ENCODE measurements at regions not wholly inside any gene's neighbourhood (a gene's known extent, or its start where the extent isn't known, plus 50 kb on each side); places are given as distances from the start of the nearest gene placed in this dataset.

- DNase-seq (ENCODE audit: low spot score): no peak
- H3K4me3 ChIP-seq (ENCODE audit: low read depth, low read length, poor library complexity, severe bottlenecking): no peak overlapping the region
- no peak overlapping the region for H3K4me2 ChIP-seq (ENCODE audit: low read length)
- H3K36me3 ChIP-seq (ENCODE audit: insufficient read depth, low read length): no peaks in the 10 kb centered on the region
- H3K79me2 ChIP-seq (ENCODE audit: insufficient read depth, low read depth, low read length): no peaks in the 10 kb centered on the region
- no peaks in the 10 kb centered on the region for H4K20me1 ChIP-seq (ENCODE audit: insufficient read depth, low read length)
- intact Hi-C loops (cut with micrococcal nuclease; ENCODE audit: unreplicated experiment): no loop called here
- POLR2A ChIA-PET: interaction anchor here (0.6 kb wide), 1 partner anchor 126 kb away, joined by 3 read pairs; no protein-coding TSS in a partner anchor
- BruUV-seq (replicated peaks): no TSS peak
- no peak for TF ChIP-seq CTCF (conservative IDR thresholded peaks at IDR 0.05; ENCODE audit: low read length)
- TF ChIP-seq EZH2phosphoT487 (IDR thresholded peaks at IDR 0.05; ENCODE audit: borderline replicate concordance, low read depth, low read length): no peak
- H3K4me1 ChIP-seq (ENCODE audit: insufficient read depth, low read length, poor library complexity, severe bottlenecking): no peaks in the 10 kb centered on the region
- no peaks in the 10 kb centered on the region for H3K9me3 ChIP-seq (ENCODE audit: low read length)
- no peaks in the 10 kb centered on the region; the same call in 1 of the 2 replicates for H3K9me2 ChIP-seq (ENCODE audit: insufficient read depth, low read length)
- CTCF ChIA-PET (ENCODE audit: unreplicated experiment): no interaction called here
- H3K27ac ChIP-seq (ENCODE audit: low read depth, low read length, poor library complexity, severe bottlenecking): no peak overlapping the region
- no peak overlapping the region for H2AFZ ChIP-seq (ENCODE audit: low read length)
Measured at GRCh38 chr9:106717686-106718085, 145.3 kb upstream of the ZNF462 start.

GRCh38 chr9:106718936-106719335, 144.0 kb upstream of the ZNF462 start:
- no peaks in the 10 kb centered on the region for H3K9me3 ChIP-seq (ENCODE audit: low read length)
- no TSS peak for BruUV-seq (replicated peaks)
- intact Hi-C loops (cut with micrococcal nuclease; ENCODE audit: unreplicated experiment): no loop called here
- H3K4me2 ChIP-seq (ENCODE audit: low read length): no peak overlapping the region
- DNase-seq (ENCODE audit: low spot score): no peak
- no peaks in the 10 kb centered on the region for H3K4me1 ChIP-seq (ENCODE audit: insufficient read depth, low read length, poor library complexity, severe bottlenecking)
- no peak overlapping the region for H3K27ac ChIP-seq (ENCODE audit: low read depth, low read length, poor library complexity, severe bottlenecking)
- TF ChIP-seq EZH2phosphoT487 (IDR thresholded peaks at IDR 0.05; ENCODE audit: borderline replicate concordance, low read depth, low read length) (no peak), CTCF (conservative IDR thresholded peaks at IDR 0.05; ENCODE audit: low read length) (no peak)
- no peaks in the 10 kb centered on the region; the same call in 1 of the 2 replicates for H3K9me2 ChIP-seq (ENCODE audit: insufficient read depth, low read length)
- no peak overlapping the region for H3K4me3 ChIP-seq (ENCODE audit: low read depth, low read length, poor library complexity, severe bottlenecking)
- ChIA-PET CTCF (ENCODE audit: unreplicated experiment) (no interaction called here), POLR2A (no interaction called here)
- no peaks in the 10 kb centered on the region for H3K36me3 ChIP-seq (ENCODE audit: insufficient read depth, low read length)
- no peaks in the 10 kb centered on the region for H4K20me1 ChIP-seq (ENCODE audit: insufficient read depth, low read length)
- H3K79me2 ChIP-seq (ENCODE audit: insufficient read depth, low read depth, low read length): no peaks in the 10 kb centered on the region
- no peak overlapping the region for H2AFZ ChIP-seq (ENCODE audit: low read length)

GRCh38 chr9:106722051-106722753, 140.8 kb upstream of the ZNF462 start:
- no peaks in the 10 kb centered on the region for H4K20me1 ChIP-seq (ENCODE audit: insufficient read depth, low read length)
- ChIA-PET POLR2A (interaction anchor here (0.8 kb wide), 1 partner anchor 23 kb away, joined by 3 read pairs; no protein-coding TSS in a partner anchor), CTCF (ENCODE audit: unreplicated experiment) (no interaction called here)
- no peaks in the 10 kb centered on the region for H3K9me3 ChIP-seq (ENCODE audit: low read length)
- BruUV-seq (replicated peaks): no TSS peak
- no peaks in the 10 kb centered on the region for H3K79me2 ChIP-seq (ENCODE audit: insufficient read depth, low read depth, low read length)
- TF ChIP-seq EZH2phosphoT487 (IDR thresholded peaks at IDR 0.05; ENCODE audit: borderline replicate concordance, low read depth, low read length): no peak
- no peak for TF ChIP-seq CTCF (conservative IDR thresholded peaks at IDR 0.05; ENCODE audit: low read length)
- intact Hi-C loops (cut with micrococcal nuclease; ENCODE audit: unreplicated experiment): no loop called here
- H3K4me3 ChIP-seq (ENCODE audit: low read depth, low read length, poor library complexity, severe bottlenecking): no peak overlapping the region
- no peak overlapping the region for H3K27ac ChIP-seq (ENCODE audit: low read depth, low read length, poor library complexity, severe bottlenecking)
- H2AFZ ChIP-seq (ENCODE audit: low read length): no peak overlapping the region
- no peak overlapping the region for H3K4me2 ChIP-seq (ENCODE audit: low read length)
- H3K36me3 ChIP-seq (ENCODE audit: insufficient read depth, low read length): no peaks in the 10 kb centered on the region
- no peaks in the 10 kb centered on the region for H3K9me2 ChIP-seq (ENCODE audit: insufficient read depth, low read length)
- no peaks in the 10 kb centered on the region for H3K4me1 ChIP-seq (ENCODE audit: insufficient read depth, low read length, poor library complexity, severe bottlenecking)
- DNase-seq (ENCODE audit: low spot score): no peak
